GM03348 (cell line): ENCODE measurements at regions not wholly inside any gene's neighbourhood (a gene's known extent, or its start where the extent isn't known, plus 50 kb on each side); places are given as distances from the start of the nearest gene placed in this dataset.

ENCODE experiments used
- DNase-seq: peaks from one replicate; pipeline ENCODE4 v3.0.0; 2012; ENCODE audit warnings: low spot score

- no peak for DNase-seq
These were observed 55.1 kb upstream of the AGTR1 start for GRCh38 chr3:148642616-148643015.

GRCh38 chr3:148643389-148643840 lies 54.3 kb upstream of the AGTR1 start:
- peak; percentile 47 for DNase-seq

GRCh38 chr3:148646126-148646665 lies 51.5 kb upstream of the AGTR1 start:
- DNase-seq = peak; percentile 36
